BE2C (cell line): ENCODE measurements at regions not wholly inside any gene's neighbourhood (a gene's known extent, or its start where the extent isn't known, plus 50 kb on each side); places are given as distances from the start of the nearest gene placed in this dataset.

Experiments
- DNase-seq: peaks from one replicate; pipeline ENCODE4 v3.0.0-alpha.2; 2020
- H3K27me3 ChIP-seq: fragments of 250-450 bp; sonication (Bioruptor Pico); 2 replicates; pipeline ENCODE4 v1.5.1; 2020; ENCODE audit warnings: mild to moderate bottlenecking
- H3K36me3 ChIP-seq: fragments of 250-450 bp; sonication (Bioruptor Pico); 2 replicates; pipeline ENCODE4 v1.5.1; 2020; ENCODE audit warnings: mild to moderate bottlenecking
- H3K4me1 ChIP-seq: fragments of 250-450 bp; sonication (Bioruptor Pico); 2 replicates; pipeline ENCODE4 v1.5.1; 2020
- H3K4me3 ChIP-seq: 2 replicates; pipeline ENCODE4 v1.5.1; 2011; ENCODE audit warnings: low read depth, low read length
- H3K9me3 ChIP-seq: fragments of 250-450 bp; sonication (Bioruptor Pico); 2 replicates; pipeline ENCODE4 v1.5.1; 2020
- TF ChIP-seq, protein P1 (sequence below): IDR thresholded peaks from 2 replicates; pipeline ENCODE4 v1.5.1; 2012; ENCODE audit warnings: mild to moderate bottlenecking, low read depth, low read length

DNA sequence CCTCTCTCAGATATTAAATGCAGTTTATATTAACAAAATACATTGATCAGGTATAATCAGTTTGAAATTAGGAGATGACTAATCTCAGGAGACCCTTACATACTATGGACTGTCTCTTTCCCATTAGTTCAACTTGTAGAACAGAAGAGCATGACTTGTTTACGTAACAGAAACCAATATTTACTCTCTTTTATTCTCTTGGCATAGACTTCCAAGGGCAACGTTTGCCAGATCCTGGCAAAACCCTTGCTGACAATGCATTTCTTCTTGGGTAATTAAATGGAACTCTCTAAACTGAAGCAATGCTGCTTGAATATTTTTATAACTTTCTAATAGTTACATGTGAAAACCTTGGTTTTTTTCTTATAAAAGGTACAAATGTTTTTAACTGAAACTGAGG lies 68.3 kb upstream of the MYO16 start:
- H3K9me3 ChIP-seq = no peaks in the 10 kb centered on the region
- H3K27me3 ChIP-seq = no peaks in the 10 kb centered on the region
- no peak overlapping the region for H3K4me3 ChIP-seq
- no peaks in the 10 kb centered on the region for H3K4me1 ChIP-seq
- no peaks in the 10 kb centered on the region for H3K36me3 ChIP-seq
- TF ChIP-seq, protein P1, sequence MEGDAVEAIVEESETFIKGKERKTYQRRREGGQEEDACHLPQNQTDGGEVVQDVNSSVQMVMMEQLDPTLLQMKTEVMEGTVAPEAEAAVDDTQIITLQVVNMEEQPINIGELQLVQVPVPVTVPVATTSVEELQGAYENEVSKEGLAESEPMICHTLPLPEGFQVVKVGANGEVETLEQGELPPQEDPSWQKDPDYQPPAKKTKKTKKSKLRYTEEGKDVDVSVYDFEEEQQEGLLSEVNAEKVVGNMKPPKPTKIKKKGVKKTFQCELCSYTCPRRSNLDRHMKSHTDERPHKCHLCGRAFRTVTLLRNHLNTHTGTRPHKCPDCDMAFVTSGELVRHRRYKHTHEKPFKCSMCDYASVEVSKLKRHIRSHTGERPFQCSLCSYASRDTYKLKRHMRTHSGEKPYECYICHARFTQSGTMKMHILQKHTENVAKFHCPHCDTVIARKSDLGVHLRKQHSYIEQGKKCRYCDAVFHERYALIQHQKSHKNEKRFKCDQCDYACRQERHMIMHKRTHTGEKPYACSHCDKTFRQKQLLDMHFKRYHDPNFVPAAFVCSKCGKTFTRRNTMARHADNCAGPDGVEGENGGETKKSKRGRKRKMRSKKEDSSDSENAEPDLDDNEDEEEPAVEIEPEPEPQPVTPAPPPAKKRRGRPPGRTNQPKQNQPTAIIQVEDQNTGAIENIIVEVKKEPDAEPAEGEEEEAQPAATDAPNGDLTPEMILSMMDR = no peak
- DNase-seq = no peak

DNA sequence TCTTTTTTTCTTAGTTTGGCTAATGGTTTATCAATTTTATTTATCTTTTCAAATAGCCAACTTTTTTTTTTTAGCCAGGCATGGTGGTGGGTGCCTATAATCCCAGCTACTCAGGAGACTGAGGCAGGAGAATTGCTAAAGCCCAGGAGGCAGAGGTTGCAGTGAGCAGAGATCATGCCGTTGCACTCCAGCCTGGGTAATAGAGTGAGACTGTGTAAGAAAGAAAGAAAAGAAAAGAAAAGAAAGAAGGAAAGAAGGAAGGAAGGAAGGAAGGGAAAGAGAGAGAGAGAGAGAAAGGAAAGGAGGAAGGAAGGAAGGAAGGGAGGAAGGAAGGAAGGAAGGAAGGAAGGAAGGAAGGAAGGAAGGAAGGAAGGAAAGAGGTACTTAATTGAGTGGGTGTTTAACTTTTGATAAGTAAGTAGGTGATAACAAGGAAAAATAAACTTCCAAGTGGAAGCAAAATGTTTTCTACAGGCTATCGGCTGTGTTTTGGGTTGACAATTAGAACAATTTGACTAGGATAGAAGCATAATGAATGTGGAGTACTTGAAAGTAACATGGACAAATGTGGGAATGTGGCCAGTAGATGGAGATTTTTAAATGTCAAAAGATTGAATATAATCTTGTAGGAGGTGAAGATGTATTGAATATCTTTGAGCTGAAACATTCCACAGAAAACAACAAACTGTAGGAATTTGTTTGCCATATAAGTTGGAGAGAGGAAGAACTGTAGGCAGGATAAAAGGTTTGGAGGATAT lies 62.8 kb upstream of the MYO16 start:
- no peaks in the 10 kb centered on the region for H3K9me3 ChIP-seq
- no peaks in the 10 kb centered on the region for H3K36me3 ChIP-seq
- no peak for DNase-seq
- TF ChIP-seq, protein P1 = no peak
- H3K27me3 ChIP-seq = peaks cover 7% of the 10 kb centered on the region
- H3K4me3 ChIP-seq = no peak overlapping the region
- H3K4me1 ChIP-seq = no peaks in the 10 kb centered on the region

DNA sequence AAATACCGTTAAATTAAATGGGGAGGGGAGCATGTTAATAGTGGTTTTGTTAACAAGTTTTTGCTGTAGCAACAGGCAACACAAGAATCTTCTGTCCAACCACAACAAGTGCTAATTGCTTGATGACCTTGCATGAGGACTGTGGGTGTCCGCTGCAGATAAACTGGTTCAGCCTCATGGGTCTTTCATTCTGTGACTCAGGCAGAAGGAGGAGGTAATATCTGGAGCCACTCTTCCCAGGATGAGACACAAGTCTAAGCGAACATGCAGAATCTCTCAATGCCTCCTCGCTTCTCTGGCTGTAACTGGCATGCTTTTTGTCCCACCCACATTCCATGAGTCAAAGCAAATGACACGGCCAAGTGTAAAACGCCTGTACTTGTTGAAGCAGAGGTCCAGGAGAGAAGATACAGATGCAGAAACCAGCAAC lies 56.6 kb upstream of the MYO16 start:
- no peak for DNase-seq
- no peaks in the 10 kb centered on the region for H3K9me3 ChIP-seq

DNA sequence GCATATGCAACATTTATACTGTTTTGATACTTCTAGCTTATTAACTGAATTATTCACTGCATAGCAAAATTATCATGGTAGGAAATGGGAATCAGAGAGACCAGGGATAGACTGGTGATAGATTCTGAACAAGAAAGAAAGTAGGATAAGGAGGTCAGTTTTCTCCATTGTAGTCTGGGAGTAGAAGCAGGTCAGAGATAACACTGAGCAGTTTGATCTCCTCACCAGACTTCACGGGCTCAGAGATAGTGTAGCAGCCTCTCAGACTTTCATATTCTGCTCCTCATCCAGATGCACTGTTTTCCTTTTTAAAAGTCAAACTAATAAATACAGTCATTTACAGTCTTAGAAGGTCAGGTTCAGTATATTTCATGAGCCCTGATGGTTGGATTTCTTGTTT lies 56.0 kb upstream of the MYO16 start:
- Histone ChIP-seq H3K4me1 (no peaks in the 10 kb centered on the region), H3K9me3 (no peaks in the 10 kb centered on the region), H3K36me3 (no peaks in the 10 kb centered on the region), H3K27me3 (peaks cover 5% of the 10 kb centered on the region), H3K4me3 (no peak overlapping the region)
- TF ChIP-seq, protein P1 = no peak
- no peak for DNase-seq

More for the DNA sequence above, 56.6 kb upstream of the MYO16 start:
- Histone ChIP-seq H3K4me3 (no peak overlapping the region), H3K36me3 (no peaks in the 10 kb centered on the region), H3K27me3 (peaks cover 5% of the 10 kb centered on the region), H3K4me1 (no peaks in the 10 kb centered on the region)
- TF ChIP-seq, protein P1 = no peak

DNA sequence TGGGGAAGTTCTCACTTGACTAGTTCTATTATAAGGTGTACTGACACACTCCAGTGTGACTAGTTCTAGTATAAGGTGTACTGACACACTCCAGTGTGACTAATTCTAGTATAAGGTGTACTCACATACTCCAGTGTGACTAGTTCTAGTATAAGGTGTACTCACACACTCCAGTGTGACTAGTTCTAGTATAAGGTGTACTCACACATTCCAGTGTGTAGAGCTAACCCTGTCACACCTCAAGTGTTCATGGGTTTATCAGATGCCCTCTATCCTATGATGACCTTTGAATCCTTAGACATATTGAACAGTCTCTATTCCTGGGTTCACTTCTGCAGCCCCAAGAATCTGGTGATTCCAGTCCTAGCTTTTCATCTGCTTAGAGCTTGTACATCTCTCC lies 54.6 kb upstream of the MYO16 start:
- H3K9me3 ChIP-seq = no peaks in the 10 kb centered on the region
- peaks cover 5% of the 10 kb centered on the region for H3K27me3 ChIP-seq
- H3K4me3 ChIP-seq = no peak overlapping the region
- H3K36me3 ChIP-seq = no peaks in the 10 kb centered on the region
- DNase-seq = no peak
- no peaks in the 10 kb centered on the region for H3K4me1 ChIP-seq
- TF ChIP-seq, protein P1 = no peak

DNA sequence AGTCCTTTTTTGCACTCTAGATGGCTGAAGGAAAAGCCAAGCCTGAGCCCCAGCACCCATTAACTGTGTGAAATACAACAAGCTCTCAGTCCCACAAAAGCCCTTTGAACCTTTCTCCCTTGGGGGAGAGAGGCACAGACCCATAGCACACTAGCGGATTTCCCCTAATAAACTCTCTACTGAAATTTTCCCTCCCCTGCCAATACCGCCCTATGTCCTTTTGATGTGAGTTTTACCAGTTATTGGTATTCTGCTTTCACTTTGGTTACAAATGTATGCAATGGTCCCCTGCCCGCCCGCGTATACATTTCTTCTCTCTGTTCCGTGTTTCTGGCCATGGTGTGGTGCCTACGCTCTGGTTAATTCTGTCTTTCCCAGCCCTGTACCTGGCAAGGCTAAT lies 54.0 kb upstream of the MYO16 start:
- DNase-seq = no peak
- no peaks in the 10 kb centered on the region for H3K9me3 ChIP-seq
- no peaks in the 10 kb centered on the region for H3K36me3 ChIP-seq
- peaks cover 3% of the 10 kb centered on the region for H3K27me3 ChIP-seq
- H3K4me1 ChIP-seq = no peaks in the 10 kb centered on the region
- TF ChIP-seq, protein P1 = no peak
- no peak overlapping the region for H3K4me3 ChIP-seq
